GM19023 (cell line): ENCODE measurements at regions not wholly inside any gene's neighbourhood (a gene's known extent, or its start where the extent isn't known, plus 50 kb on each side); places are given as distances from the start of the nearest gene placed in this dataset.
"Not testable (repeated sequence)": the region's sequence is repeated elsewhere in the genome, so short reads cannot be mapped to it uniquely, and the experiment has no call there.

Experiments used
- ATAC-seq: cut with Tn5 transposase; IDR thresholded peaks from one replicate; pipeline ENCODE4 v1.9.1; 2021; ENCODE audit warnings: mild to moderate bottlenecking, moderate library complexity; ENCODE audit not compliant: unreplicated experiment

DNA sequence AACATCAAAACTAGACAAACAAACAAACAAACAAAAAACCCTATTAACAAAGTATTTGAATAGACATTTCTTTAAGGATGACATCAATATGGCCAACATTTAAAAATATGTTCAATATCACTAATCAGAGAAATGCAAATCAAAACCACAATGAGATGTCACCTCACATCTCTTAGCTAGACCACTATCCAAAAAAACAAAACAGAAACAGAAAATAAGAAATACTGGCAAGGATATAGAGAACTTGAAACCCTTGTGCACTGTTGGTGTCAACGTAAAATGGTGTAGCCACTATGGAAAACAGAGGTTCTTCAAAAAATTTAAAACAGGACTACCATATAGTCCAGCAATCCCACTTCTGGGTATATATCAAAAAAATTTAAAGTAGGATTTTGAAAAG lies 308.2 kb downstream of the SPATA31A1 start:
- not testable (repeated sequence) for ATAC-seq

GRCh38 chr9:39665020-39665419 lies 309.6 kb downstream of the SPATA31A1 start:
- not testable (repeated sequence) for ATAC-seq

DNA sequence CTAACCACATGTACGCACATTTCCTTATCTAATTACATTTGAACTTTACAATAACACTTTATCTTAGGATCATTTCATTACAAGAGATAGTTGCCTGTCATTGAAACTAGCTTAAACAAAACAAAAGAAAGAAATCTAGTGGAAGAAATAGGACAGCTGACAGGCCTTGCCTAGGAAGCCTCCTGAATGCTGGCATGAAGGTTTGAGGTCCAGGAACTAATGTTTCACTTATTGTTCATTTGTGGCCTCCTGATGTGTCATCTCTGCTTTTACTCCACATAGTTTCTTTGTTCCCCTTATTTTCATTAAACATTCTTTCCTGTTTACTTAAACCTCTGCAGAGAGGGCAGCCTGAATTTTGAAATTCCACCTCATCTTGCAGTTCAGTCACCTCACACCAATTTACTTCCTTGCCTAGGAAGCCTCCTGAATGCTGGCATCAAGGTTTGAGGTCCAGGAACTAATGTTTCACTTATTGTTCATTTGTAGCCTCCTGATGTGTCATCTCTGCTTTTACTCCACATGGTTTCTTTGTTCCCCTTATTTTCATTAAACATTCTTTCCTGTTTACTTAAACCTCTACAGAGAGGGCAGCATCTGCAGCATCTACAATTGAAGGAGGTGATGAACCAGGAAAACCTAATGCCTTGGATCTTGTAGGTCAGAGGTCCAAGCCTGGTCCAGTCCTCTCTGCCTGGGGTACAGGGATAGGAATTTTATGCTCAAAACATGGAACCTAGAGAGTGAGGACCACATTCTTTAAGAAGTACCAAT lies 319.2 kb downstream of the SPATA31A1 start:
- not testable (repeated sequence) for ATAC-seq

DNA sequence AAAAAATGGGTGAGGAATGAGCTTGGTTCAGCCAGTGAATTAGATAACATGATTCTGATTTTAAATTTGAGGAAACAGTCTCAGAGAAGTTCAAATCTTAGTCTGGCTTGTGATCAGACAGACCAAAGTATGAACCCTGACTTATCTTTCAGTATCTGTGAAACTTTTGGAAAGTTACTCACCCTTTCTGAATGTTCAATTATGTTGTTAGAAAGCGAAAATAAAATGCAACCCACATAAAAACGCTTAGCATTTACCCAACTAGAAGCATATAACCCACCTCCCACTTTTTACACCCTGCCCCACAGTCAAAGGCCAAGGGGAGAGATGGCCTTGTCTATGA lies 319.7 kb downstream of the SPATA31A1 start:
- ATAC-seq, result not testable (repeated sequence)

DNA sequence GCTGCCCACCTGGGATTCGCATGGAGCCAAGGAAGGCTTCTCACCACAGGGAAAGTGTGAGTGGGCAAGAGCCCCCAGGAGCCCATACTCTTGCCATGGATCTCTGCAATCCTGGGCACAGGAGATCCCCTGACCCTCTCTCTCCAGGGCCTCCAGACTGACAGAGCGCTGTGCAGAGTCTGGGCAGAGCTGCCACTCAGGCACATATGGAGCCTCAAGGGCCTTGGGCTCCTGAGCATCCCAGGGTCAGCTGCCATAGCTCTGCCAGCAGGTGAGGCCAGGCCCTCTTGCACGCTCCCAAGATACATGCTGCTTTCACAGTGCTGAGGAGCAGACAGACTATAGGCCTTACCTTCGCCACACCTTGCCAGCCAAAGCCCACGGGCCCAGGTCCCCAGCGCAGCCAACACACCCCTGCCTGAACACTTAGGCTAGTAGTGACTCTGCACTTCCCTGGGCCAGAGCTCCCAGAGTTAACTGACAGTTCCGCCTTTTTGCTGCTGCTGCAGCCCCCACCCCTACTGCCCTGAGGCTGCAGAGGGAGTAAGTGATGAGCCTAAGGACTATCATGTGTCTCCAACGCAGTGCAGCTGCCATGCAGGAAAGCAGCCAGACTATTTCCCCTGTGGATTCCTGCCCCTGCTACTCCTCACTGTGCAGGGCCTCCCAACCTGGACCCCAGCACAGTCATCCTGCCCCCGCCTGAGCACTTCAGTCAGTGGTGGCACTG lies 323.2 kb downstream of the SPATA31A1 start:
- not testable (repeated sequence) for ATAC-seq

DNA sequence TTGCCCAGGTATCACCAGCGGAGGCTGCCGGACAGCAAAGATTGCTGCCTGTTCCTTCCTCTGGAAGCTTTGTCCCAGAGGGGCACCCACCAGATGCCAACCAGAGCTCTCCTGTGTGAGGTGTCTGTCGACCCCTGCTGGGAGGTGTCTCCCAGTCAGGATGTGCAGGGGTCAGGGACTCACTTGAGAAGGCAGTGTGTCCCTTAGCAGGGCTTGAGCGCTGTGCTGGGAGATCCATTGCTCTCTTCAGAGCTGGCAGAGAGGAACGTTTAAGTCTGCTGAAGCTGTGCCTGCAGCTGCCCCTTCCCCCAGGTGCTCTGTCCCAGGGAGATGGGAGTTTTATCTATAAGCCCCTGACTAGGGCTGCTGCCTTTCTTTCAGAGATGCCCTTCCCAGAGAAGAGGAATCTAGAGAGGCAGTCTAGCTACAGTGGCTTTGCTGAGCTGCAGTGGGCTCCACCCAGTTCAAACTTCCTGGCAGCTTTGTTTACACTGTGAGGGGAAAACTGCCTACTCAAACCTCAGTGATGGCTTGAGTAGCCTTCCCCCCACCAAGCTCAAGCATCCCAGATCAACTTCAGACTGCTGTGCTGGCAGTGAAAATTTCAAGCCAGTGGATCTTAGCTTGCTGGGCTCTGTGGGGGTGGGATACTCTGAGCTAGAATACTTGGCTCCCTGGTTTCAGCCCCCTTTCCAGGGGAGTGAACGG lies 325.4 kb downstream of the SPATA31A1 start:
- ATAC-seq, result not testable (repeated sequence)

DNA sequence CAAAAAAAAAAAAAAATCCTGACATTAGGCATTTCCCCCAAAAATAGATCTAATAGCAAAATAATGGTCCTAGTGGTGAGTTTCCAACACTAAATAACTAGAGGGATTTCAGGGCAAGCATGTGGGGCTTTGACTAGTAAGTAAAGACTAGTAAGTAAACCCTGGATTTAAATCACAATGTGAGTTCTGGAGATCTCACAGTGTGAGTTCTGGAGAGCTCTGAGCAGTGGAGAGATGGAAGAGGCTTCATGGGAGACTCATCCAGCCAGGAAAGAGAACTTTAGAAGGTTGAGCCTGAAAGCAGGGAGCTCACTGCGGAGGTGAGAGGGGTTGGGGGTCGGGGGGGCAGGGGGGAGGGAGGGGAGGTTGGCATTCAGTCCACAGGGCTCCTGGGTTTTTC lies 373.4 kb downstream of the SPATA31A1 start:
- not testable (repeated sequence) for ATAC-seq

DNA sequence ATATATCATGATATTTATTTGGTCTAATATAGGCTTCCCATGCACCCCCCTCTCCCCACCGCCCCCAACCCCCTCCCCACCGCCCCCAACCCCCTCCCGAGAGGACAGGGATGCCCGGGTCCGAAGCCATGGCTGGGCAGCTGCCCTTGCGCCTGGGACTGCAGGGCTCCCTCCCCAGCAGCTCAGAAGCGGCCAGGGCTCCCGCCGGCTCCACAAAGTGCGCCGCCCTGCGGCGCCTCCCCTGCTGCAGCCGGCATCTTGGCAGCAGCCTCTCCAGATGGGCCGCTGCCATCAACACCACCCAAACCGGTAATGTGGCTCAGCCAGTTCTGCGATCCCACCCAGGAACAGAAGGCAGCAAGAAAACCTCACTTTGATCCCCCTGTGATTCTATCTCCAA lies 389.4 kb downstream of the SPATA31A1 start:
- ATAC-seq, result not testable (repeated sequence)

- not testable (repeated sequence) for ATAC-seq
These were observed 420.1 kb downstream of the SPATA31A1 start for GRCh38 chr9:39775570-39775969.

DNA sequence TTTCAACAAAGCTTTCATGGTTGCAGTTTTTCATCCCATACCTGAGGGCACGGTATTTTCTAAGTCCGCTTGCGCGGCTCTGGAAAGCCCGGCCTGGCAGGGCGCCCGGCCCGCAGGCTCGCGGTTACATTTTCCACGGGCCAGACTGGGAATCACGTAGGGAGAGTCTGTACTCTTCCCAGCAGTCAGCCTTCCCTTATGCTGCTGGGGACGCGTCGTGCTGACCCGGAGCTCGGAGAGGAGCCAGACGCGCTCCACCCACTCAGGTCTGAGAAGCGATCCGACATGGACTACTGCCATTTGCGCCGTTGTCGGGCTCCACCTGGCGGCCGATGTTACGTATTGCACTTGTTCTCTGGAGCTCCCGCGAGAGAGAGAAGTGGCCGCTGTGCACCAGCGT lies 435.9 kb downstream of the SPATA31A1 start:
- ATAC-seq, result peak; percentile 100

GRCh38 chr9:39797935-39798334 lies 442.5 kb downstream of the SPATA31A1 start:
- not testable (repeated sequence) for ATAC-seq

DNA sequence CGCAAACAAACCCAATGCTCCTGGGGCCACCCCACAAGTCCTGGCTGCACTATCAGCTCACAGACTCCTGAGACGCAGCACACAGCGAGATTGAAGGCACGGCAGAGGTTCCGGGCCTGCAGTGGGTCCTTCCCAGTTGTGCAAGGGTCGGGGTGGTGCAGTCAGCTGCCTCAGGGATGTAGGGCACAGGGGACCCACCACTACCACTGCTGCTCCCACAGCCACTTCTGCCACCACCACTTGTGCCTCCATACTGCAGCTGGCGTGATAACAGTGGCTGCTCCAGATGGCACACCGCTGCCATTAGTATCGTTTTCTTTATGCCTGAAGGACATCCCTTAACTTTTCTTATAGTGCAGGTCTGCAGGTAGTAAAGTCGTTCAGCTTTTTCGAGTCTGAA lies 443.8 kb downstream of the SPATA31A1 start:
- ATAC-seq, result not testable (repeated sequence)

- ATAC-seq, result not testable (repeated sequence)
These were observed 447.1 kb downstream of the SPATA31A1 start for GRCh38 chr9:39802561-39802960.

- peak; percentile 63 for ATAC-seq
These were observed 454.1 kb downstream of the SPATA31A1 start for GRCh38 chr9:39809401-39810226.

DNA sequence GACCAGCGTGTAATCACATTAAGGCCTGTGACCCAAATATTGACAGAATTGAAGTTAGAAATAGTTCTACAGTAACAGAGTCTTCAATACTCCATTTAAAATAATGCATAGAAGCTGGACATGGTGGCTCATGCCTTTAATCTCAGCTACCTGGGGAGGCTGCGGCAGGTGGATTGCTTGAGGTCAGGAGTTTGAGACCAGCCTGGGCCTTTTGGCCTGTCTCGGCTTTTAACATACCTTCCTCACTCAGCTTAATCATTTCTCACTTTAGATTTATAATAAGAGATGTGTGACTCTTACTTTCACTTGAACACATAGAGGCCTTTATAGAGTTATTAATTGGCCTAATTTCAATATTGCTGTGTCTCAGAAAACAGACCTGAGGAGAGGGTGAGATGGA lies 454.9 kb downstream of the SPATA31A1 start:
- ATAC-seq, result not testable (repeated sequence)

DNA sequence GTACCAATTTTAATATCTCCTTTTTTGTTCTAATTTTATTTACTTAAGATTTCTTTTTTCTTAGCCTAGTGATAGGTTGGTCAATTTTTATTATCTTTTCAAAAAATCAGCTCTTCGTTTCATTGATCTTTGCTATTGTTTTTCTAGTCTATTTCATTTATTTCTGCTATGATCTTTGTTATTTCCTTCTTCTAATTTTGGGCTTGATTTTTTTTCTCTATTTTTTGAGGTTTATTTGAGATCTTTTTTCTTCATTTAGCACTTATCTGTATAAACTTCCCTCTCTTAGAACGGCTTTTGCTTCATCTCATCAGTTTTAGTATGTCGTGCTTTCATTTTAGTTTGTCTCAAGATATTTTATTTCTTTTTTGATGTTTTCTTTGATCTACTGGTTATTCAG lies 456.1 kb downstream of the SPATA31A1 start:
- not testable (repeated sequence) for ATAC-seq

GRCh38 chr9:39828457-39828856 lies 473.0 kb downstream of the SPATA31A1 start:
- ATAC-seq, result not testable (repeated sequence)
